Suprapubic skin (tissue), 3 donors: ENCODE measurements at regions not wholly inside any gene's neighbourhood (a gene's known extent, or its start where the extent isn't known, plus 50 kb on each side); places are given as distances from the start of the nearest gene placed in this dataset.

Source experiments
- EP300 ChIP-seq: sonication (generic); formaldehyde crosslinking; IDR thresholded peaks from one replicate; pipeline ENCODE4 v1.6.1; 2017; ENCODE audit warnings: antibody characterized with exemption
- POLR2A ChIP-seq, 2 donors: fragments of 450-650 bp; IDR thresholded peaks; one replicate each; pipeline ENCODE4 v1.6.1; 2017; ENCODE audit warnings: antibody characterized with exemption in 2 of 2, mild to moderate bottlenecking in 2 of 2, moderate library complexity in 2 of 2
- TF ChIP-seq, protein P1 (sequence below), 2 donors: fragments of 200-600 bp in 1 of 2; fragments of 450-650 bp in 1 of 2; sonication (generic) in 1 of 2; IDR thresholded peaks; one replicate each; pipeline ENCODE4 v1.5.1; 2016 to 2019; ENCODE audit warnings: antibody characterized with exemption in 2 of 2, mild to moderate bottlenecking in 1 of 2, moderate library complexity in 1 of 2

DNA sequence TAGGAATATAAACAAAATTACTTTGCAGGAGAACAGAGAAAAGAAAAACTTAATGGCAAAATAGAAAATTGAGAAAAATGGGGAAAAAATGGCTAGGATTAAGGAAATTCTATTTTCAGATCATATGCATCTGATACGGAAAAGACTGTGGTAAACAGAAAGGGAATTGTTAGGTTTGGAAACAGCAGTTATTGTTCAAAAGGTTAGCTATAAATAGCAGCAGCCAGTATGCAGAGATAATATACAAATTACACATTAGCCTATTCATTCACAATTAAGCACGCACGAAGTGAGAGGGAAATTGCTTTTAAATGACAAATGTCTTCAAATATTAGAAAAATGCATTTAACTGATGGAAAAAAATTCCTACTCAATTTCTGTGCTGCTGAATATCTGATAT, 224.1 kb upstream of the FAM3C start:
- TF ChIP-seq, protein P1, sequence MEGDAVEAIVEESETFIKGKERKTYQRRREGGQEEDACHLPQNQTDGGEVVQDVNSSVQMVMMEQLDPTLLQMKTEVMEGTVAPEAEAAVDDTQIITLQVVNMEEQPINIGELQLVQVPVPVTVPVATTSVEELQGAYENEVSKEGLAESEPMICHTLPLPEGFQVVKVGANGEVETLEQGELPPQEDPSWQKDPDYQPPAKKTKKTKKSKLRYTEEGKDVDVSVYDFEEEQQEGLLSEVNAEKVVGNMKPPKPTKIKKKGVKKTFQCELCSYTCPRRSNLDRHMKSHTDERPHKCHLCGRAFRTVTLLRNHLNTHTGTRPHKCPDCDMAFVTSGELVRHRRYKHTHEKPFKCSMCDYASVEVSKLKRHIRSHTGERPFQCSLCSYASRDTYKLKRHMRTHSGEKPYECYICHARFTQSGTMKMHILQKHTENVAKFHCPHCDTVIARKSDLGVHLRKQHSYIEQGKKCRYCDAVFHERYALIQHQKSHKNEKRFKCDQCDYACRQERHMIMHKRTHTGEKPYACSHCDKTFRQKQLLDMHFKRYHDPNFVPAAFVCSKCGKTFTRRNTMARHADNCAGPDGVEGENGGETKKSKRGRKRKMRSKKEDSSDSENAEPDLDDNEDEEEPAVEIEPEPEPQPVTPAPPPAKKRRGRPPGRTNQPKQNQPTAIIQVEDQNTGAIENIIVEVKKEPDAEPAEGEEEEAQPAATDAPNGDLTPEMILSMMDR (IDR thresholded peaks at IDR 0.05), result no peak
- TF ChIP-seq POLR2A (IDR thresholded peaks at IDR 0.05) (no peak), EP300 (no peak)
